ENCODE measurements at regions not wholly inside any gene's neighbourhood (a gene's known extent, or its start where the extent isn't known, plus 50 kb on each side); places are given as distances from the start of the nearest gene placed in this dataset.
"Not testable (repeated sequence)": the region's sequence is repeated elsewhere in the genome, so short reads cannot be mapped to it uniquely, and the experiment has no call there.

GRCh38 chr18:71327850-71328249, 1039.0 kb downstream of the SOCS6 start:
- no peak for DNase-seq

GRCh38 chr18:71327441-71327840, 1038.6 kb downstream of the SOCS6 start:
- DNase-seq, result no peak

- DNase-seq, result no peak
These were observed 1038.0 kb downstream of the SOCS6 start for GRCh38 chr18:71326826-71327225.

- no peak for DNase-seq
These were observed 1035.5 kb downstream of the SOCS6 start for GRCh38 chr18:71324356-71324755.

GRCh38 chr18:71322201-71322600, 1033.4 kb downstream of the SOCS6 start:
- no peak for DNase-seq

GRCh38 chr18:71321319-71321718, 1032.5 kb downstream of the SOCS6 start:
- DNase-seq, result no peak

- no peak for DNase-seq
These were observed 1016.0 kb downstream of the SOCS6 start for GRCh38 chr18:71304856-71305255.

- DNase-seq, result not testable (repeated sequence)
These were observed 1014.9 kb downstream of the SOCS6 start for GRCh38 chr18:71303743-71304142.

- DNase-seq, result no peak
These were observed 1012.8 kb downstream of the SOCS6 start for GRCh38 chr18:71301596-71301995.

GRCh38 chr18:71294201-71294600, 1005.4 kb downstream of the SOCS6 start:
- not testable (repeated sequence) for DNase-seq

GRCh38 chr18:71293322-71293721, 1004.5 kb downstream of the SOCS6 start:
- DNase-seq, result no peak

GRCh38 chr18:71287268-71287667, 998.4 kb downstream of the SOCS6 start:
- DNase-seq, result no peak

- DNase-seq, result no peak
These were observed 963.6 kb downstream of the SOCS6 start for GRCh38 chr18:71252351-71252865.

- DNase-seq, result no peak
These were observed 961.3 kb downstream of the SOCS6 start for GRCh38 chr18:71250191-71250590.

GRCh38 chr18:71249791-71250190, 960.9 kb downstream of the SOCS6 start:
- no peak for DNase-seq

GRCh38 chr18:71242981-71243380, 954.1 kb downstream of the SOCS6 start:
- DNase-seq, result no peak

- DNase-seq, result no peak
These were observed 950.3 kb downstream of the SOCS6 start for GRCh38 chr18:71238974-71239624.

- no peak for DNase-seq
These were observed 948.8 kb downstream of the SOCS6 start for GRCh38 chr18:71237641-71238040.

- DNase-seq, result no peak
These were observed 944.3 kb downstream of the SOCS6 start for GRCh38 chr18:71233177-71233576.

GRCh38 chr18:71223486-71223885, 934.6 kb downstream of the SOCS6 start:
- DNase-seq, result no peak

- no peak for DNase-seq
These were observed 932.6 kb downstream of the SOCS6 start for GRCh38 chr18:71221405-71221804.

GRCh38 chr18:71212739-71213138, 923.9 kb downstream of the SOCS6 start:
- DNase-seq, result not testable (repeated sequence)

GRCh38 chr18:71212222-71212621, 923.4 kb downstream of the SOCS6 start:
- no peak for DNase-seq

- DNase-seq, result no peak
These were observed 921.1 kb downstream of the SOCS6 start for GRCh38 chr18:71209944-71210343.

- DNase-seq, result no peak
These were observed 905.6 kb downstream of the SOCS6 start for GRCh38 chr18:71194438-71194837.

All from stimulated activated CD4-positive, alpha-beta T cell treated with anti-CD3 and anti-CD28 coated beads, Interleukin-1b, Interleukin-23, amount 100 ng/mL, for 48 hours (primary cell).